Globus pallidus (tissue), 1 donor: ENCODE measurements at regions not wholly inside any gene's neighbourhood (a gene's known extent, or its start where the extent isn't known, plus 50 kb on each side); places are given as distances from the start of the nearest gene placed in this dataset.
A peak's percentile ranks its signal among the peaks of the same experiment; 100 is the strongest.

Source experiments
- DNase-seq: peaks from one replicate; pipeline ENCODE4 v3.0.0-alpha.2; 2015; ENCODE audit warnings: low spot score

- no peak for DNase-seq
Measured at GRCh38 chr3:18774319-18775088, 349.4 kb upstream of the SATB1 start.

- no peak for DNase-seq
Measured at GRCh38 chr3:18772699-18773305, 347.7 kb upstream of the SATB1 start.

- DNase-seq, result no peak
Measured at GRCh38 chr3:18771931-18772330, 346.8 kb upstream of the SATB1 start.

- DNase-seq, result no peak
Measured at GRCh38 chr3:18770800-18771199, 345.7 kb upstream of the SATB1 start.

GRCh38 chr3:18767756-18768303 lies 342.7 kb upstream of the SATB1 start:
- DNase-seq, result no peak

GRCh38 chr3:18766974-18767373 lies 341.8 kb upstream of the SATB1 start:
- DNase-seq, result no peak

- DNase-seq, result no peak
Measured at GRCh38 chr3:18765662-18766061, 340.5 kb upstream of the SATB1 start.

GRCh38 chr3:18765161-18765560 lies 340.0 kb upstream of the SATB1 start:
- DNase-seq, result no peak

- DNase-seq, result no peak
Measured at GRCh38 chr3:18761530-18761929, 336.4 kb upstream of the SATB1 start.

GRCh38 chr3:18758047-18758704 lies 333.0 kb upstream of the SATB1 start:
- DNase-seq, result peak; percentile 13

- DNase-seq, result no peak
Measured at GRCh38 chr3:18757476-18757875, 332.3 kb upstream of the SATB1 start.

GRCh38 chr3:18752273-18752934 lies 327.3 kb upstream of the SATB1 start:
- no peak for DNase-seq

GRCh38 chr3:18751514-18751913 lies 326.4 kb upstream of the SATB1 start:
- no peak for DNase-seq

GRCh38 chr3:18747383-18747782 lies 322.2 kb upstream of the SATB1 start:
- DNase-seq, result no peak

GRCh38 chr3:18745472-18745871 lies 320.3 kb upstream of the SATB1 start:
- no peak for DNase-seq

GRCh38 chr3:18744472-18744871 lies 319.3 kb upstream of the SATB1 start:
- DNase-seq, result no peak

GRCh38 chr3:18743761-18744160 lies 318.6 kb upstream of the SATB1 start:
- DNase-seq, result no peak

- no peak for DNase-seq
Measured at GRCh38 chr3:18740631-18741583, 315.8 kb upstream of the SATB1 start.

GRCh38 chr3:18739099-18739433 lies 313.9 kb upstream of the SATB1 start:
- DNase-seq, result no peak

GRCh38 chr3:18738393-18739098 lies 313.4 kb upstream of the SATB1 start:
- DNase-seq, result no peak

- no peak for DNase-seq
Measured at GRCh38 chr3:18735005-18735404, 309.9 kb upstream of the SATB1 start.
